NCI-H1436 (cell line): ENCODE measurements at regions not wholly inside any gene's neighbourhood (a gene's known extent, or its start where the extent isn't known, plus 50 kb on each side); places are given as distances from the start of the nearest gene placed in this dataset.
A peak's percentile ranks its signal among the peaks of the same experiment; 100 is the strongest.
"Not testable (repeated sequence)": the region's sequence is repeated elsewhere in the genome, so short reads cannot be mapped to it uniquely, and the experiment has no call there.

ENCODE experiments used
- DNase-seq: peaks from one replicate; lab custom pipeline; 2025; lab: John Stamatoyannopoulos, UW

DNA sequence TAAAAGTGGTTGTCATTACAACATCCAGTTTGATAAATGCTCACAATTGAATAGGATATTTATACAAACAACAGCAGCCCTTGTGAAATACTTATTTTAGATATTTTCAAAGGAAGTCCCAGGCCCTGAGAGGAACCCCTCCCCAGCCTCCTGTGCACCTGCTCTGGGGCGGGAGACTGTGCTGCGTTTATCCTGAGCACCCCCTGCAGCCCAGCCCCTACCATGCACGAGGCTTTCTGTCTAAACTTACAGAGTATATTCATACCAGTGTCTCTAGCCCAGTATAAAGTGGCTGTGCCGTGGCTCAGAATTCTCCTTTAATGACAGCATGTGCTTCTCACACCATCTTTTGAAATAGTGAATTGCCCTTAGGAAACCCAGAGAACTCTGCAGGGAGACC lies 1084.3 kb downstream of the TMEM121 start:
- DNase-seq, result no peak

GRCh38 chr14:106613256-106613655 lies 1086.9 kb downstream of the TMEM121 start:
- no peak for DNase-seq

DNA sequence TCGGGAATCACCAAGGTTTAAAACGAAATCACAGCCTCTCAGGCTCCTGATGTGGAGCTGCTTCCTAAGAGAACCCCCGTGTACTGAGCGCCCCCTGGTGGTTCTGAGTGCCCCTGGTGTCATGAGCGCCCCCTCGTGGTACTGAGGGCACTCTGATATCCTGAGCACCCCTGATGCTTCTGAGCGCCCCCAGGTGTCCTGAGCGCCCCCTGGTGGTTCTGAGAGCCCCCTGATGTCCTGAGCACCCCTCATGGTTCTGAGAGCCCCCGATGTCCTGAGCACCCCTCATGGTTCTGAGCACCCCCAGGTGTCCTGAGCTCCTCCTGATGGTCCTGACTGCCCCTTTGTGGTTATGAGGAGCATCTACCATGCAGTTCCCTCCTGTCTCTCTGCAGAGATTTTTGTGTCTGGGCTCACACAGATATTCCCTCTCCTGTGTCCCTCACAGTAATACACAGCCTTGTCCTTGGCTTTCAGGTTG lies 1092.1 kb downstream of the TMEM121 start:
- peak; percentile 20 for DNase-seq

DNA sequence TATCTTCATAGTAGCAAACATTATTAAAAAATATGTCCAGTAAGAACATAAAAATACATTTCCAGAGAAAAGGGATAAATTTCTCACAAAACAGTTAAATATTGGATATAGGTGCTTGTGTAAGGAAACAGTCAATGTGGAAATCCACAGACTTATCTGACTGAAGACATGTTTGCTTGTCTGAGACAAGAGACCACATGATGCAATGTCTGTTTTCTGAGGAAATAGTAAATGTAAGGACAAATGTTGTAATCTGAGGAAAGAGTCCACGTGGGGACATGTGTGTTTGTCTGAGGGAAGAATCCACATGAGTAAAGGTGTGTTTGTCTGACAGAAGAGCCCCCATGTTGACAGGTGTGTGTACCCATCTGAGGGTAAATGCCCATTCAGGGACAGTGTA lies 1093.2 kb downstream of the TMEM121 start:
- DNase-seq, result no peak

DNA sequence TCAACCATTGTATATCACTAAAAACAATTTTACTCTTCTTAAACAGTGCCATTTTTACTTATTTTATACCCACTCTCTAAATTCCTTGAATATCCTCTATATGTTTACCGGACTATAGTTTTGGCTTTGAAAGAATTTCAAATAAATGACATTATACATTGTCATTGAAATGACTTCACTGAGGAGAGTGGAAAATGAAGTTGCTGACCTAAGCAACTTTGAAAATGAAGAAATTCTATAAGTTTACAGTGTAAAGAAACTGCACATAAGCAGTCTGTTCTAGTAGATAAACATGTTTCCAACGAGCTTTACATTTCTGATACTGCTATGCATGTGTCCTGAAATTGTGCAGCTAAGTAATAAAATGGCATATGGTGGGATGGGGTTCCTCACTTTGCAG lies 1094.0 kb downstream of the TMEM121 start:
- DNase-seq, result no peak

DNA sequence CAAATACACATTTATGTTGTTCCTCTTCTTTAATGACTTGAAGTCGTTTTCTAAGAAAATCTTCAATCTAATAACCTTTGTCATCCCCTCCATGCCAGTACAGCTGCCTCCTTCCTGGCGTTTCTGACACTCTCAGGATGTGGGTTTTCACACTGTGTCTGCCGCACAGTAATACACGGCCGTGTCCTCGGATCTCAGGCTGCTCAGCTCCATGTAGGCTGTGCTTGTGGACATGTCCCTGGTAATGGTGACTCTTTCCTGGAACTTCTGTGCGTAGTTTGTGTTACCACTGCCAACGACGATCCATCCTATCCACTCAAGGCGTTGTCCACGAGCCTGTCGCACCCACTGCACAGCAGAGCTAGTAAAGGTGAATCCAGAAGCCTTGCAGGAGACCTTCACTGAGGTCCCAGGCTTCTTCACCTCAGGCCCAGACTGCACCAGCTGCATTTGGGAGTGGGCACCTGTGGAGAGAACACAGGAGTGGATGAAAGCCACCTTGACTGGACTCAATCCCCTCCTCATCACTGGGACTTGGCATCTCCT lies 1095.9 kb downstream of the TMEM121 start:
- no peak for DNase-seq

DNA sequence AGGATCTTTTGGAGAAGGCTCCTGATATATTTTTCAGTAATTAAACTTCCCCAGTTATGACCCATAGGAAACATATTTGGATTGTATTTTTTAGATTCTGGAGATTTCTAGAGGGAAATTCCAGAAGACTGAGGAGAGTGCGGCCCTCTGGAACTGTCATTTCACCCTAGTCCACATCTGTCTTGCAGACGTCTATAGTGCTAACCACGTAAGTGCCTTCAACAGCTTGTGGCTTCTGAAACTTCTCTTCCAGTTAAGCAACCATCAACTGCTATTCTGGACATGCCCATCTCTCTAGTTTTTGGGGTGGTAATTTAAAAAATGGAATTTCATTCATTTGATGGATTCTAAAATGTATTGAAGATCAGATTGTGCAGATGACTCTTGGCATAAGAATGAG lies 1098.8 kb downstream of the TMEM121 start:
- DNase-seq, result no peak

GRCh38 chr14:106626469-106626868 lies 1100.1 kb downstream of the TMEM121 start:
- DNase-seq, result not testable (repeated sequence)

GRCh38 chr14:106626942-106627588 lies 1100.7 kb downstream of the TMEM121 start:
- DNase-seq, result peak; percentile 78

DNA sequence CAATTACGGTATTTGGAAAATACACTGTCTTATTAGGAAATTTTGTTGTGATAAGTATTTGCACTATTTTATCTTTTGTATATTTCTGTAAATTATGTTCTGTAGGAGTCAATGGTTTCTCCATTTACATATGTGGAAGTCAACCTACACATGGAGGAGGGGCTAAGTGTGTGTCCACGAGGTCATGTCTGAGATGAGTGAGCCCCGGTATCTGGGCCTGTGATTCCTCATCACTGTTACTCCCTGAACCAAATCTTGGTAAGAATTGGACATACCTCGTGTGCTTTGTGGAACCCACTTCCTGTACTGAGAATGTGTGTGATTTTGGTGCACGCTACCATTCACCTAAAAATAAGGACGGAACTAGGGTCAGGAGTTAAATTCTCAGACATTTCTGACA lies 1105.5 kb downstream of the TMEM121 start:
- DNase-seq, result no peak

- no peak for DNase-seq
Measured at GRCh38 chr14:106633721-106634120, 1107.3 kb downstream of the TMEM121 start.

DNA sequence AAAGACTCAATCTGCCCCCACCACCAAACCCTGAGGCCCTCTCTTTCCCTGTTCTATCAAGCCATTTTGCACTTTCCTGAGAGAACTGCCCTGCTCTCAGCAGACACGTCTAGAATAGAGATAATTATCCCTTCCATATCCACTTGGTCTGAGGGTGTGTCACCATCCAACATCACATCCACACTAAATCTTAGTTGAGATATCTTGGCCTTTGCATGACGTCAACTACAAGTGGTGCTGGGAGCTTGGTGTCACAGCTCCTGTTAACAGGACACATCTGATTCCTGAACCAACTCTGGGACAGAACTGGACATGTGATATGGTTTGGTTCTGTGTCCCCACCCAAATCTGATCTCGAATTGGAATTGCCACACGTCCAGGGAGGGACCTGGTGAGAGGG lies 1109.2 kb downstream of the TMEM121 start:
- DNase-seq, result no peak

GRCh38 chr14:106638786-106639452 lies 1112.5 kb downstream of the TMEM121 start:
- not testable (repeated sequence) for DNase-seq

- DNase-seq, result no peak
Measured at GRCh38 chr14:106642090-106642489, 1115.7 kb downstream of the TMEM121 start.

GRCh38 chr14:106642971-106643370 lies 1116.6 kb downstream of the TMEM121 start:
- DNase-seq, result not testable (repeated sequence)

DNA sequence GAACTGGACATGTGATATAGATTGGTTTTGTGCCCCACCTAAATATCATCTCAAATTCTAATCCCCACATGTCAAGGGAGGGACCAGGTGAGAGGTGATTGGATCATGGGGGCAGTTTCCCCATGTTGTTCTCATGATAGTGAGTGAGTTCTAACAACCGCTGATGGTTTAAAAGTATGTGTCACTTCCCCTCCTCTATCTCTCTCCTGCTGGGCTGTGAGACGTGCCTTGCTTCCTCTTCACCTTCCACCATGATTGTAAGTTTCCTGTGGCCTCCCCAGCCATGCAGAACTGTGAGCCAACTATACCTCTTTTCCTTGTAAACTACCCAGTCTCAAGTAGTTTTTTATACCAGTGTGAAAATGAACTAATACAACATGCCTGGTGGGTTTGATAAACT lies 1122.5 kb downstream of the TMEM121 start:
- DNase-seq, result not testable (repeated sequence)

GRCh38 chr14:106651016-106651415 lies 1124.6 kb downstream of the TMEM121 start:
- no peak for DNase-seq

DNA sequence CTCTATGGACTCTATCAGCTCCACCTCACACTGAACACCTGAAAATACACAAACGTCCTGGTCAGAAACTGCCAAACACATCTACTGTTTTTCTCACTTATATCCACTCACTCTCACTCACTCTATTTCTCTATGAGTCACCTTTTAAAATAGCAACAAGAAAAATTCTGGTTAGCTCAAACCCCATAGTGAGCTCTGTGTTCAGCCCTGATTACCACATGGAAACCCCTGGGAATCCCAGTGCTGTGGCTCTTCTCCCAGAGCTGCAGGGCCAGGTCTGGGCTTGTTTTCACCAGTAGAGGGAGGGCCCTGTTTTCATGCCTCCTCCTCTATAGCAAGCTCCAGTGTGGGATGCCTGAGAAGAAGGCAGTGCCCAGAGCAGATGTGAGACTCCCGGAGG lies 1126.1 kb downstream of the TMEM121 start:
- DNase-seq, result peak; percentile 42

- peak; percentile 21 for DNase-seq
Measured at GRCh38 chr14:106657460-106657859, 1131.1 kb downstream of the TMEM121 start.

- DNase-seq, result not testable (repeated sequence)
Measured at GRCh38 chr14:106658066-106658860, 1131.9 kb downstream of the TMEM121 start.

DNA sequence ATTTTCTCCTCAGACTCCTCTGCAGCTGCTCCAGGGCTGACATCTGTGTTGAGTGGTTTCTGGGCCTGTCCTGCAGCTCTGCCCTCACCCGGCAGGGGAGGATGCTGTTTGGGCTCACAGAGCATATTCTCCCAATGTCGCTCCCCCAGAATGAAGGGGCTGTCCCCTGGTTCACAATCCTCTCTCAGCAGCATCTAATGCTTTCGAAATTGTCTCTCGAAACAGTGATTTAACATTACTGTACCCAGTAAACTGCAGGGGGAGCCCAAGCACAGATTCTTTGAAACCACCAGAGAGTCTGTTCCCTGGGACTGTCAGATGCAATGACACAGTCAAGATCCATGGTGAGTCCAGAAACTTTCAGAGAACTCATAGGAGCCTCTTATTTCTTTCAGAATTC lies 1135.2 kb downstream of the TMEM121 start:
- DNase-seq, result peak; percentile 59

GRCh38 chr14:106662936-106663550 lies 1136.7 kb downstream of the TMEM121 start:
- no peak for DNase-seq
